CD14-positive monocyte (primary cell): ENCODE measurements at regions not wholly inside any gene's neighbourhood (a gene's known extent, or its start where the extent isn't known, plus 50 kb on each side); places are given as distances from the start of the nearest gene placed in this dataset.

Source experiments
- DNase-seq, 3 donors: peaks; one replicate each; pipeline ENCODE4 v3.0.0-alpha.2; 2011 to 2022
- H2AFZ ChIP-seq: 2 replicates; pipeline ENCODE4 v1.6.0; 2012; ENCODE audit warnings: mild to moderate bottlenecking, low read depth, low read length, inconsistent platforms; ENCODE audit not compliant: insufficient read depth, poor library complexity, severe bottlenecking
- H3K27ac ChIP-seq, 2 donors: 1 replicate in 1 of 2; 2 replicates in 1 of 2; pipeline ENCODE4 v1.5.1; 2012 to 2013; ENCODE audit warnings: low read length in 2 of 2, control low read depth in 1 of 2, inconsistent platforms in 1 of 2, low read depth in 1 of 2, mild to moderate bottlenecking in 1 of 2
- H3K27me3 ChIP-seq, 2 donors: one replicate each; pipeline versions ENCODE4 v1.6.0 to v1.6.1; 2011 to 2013; ENCODE audit warnings: low read length in 2 of 2; ENCODE audit not compliant: control insufficient read depth in 2 of 2, insufficient read depth in 2 of 2
- H3K36me3 ChIP-seq, 2 donors: replicated peaks in 1 of 2; 1 replicate in 1 of 2; 2 replicates in 1 of 2; pipeline versions ENCODE4 v1.5.1 to v1.6.1; 2012 to 2013; ENCODE audit warnings: low read length in 2 of 2, control low read depth in 1 of 2, inconsistent platforms in 1 of 2, mild to moderate bottlenecking in 1 of 2; ENCODE audit not compliant: insufficient read depth in 2 of 2, control insufficient read depth in 1 of 2
- H3K4me1 ChIP-seq, 2 donors: 1 replicate in 1 of 2; 2 replicates in 1 of 2; pipeline versions ENCODE4 v1.5.1 to v1.6.1; 2012 to 2013; ENCODE audit warnings: low read length in 2 of 2, control low read depth in 1 of 2, inconsistent platforms in 1 of 2, mild to moderate bottlenecking in 1 of 2, moderate library complexity in 1 of 2; ENCODE audit not compliant: insufficient read depth in 2 of 2, control insufficient read depth in 1 of 2
- H3K4me2 ChIP-seq: replicated peaks from 2 replicates; pipeline ENCODE3; 2012; ENCODE audit warnings: low read length, moderate library complexity, mild to moderate bottlenecking; ENCODE audit not compliant: poor library complexity, severe bottlenecking; ENCODE audit errors: extremely low read depth
- H3K4me3 ChIP-seq, 3 experiments: fragments of 200-600 bp in 1 of 3; sonication (generic) in 1 of 3; replicated peaks in 1 of 3; 1 replicate in 2 of 3; 2 replicates in 1 of 3; pipeline ENCODE4 v1.5.1; 2011 to 2013; ENCODE audit warnings: low read length in 3 of 3, mild to moderate bottlenecking in 3 of 3, control low read depth in 2 of 3, low read depth in 2 of 3, inconsistent platforms in 1 of 3, moderate library complexity in 1 of 3
- H3K79me2 ChIP-seq: 2 replicates; pipeline ENCODE4 v1.6.0; 2012; ENCODE audit warnings: mild to moderate bottlenecking, control low read depth, inconsistent platforms, low read length, moderate library complexity; ENCODE audit not compliant: insufficient read depth
- H3K9ac ChIP-seq: 2 replicates; pipeline ENCODE4 v1.6.0; 2017; ENCODE audit warnings: low read length, mild to moderate bottlenecking; ENCODE audit not compliant: insufficient read depth, poor library complexity, severe bottlenecking
- H3K9me3 ChIP-seq, 2 donors: replicated peaks in 1 of 2; 1 replicate in 1 of 2; 2 replicates in 1 of 2; pipeline versions ENCODE4 v1.5.1 to v1.6.1; 2012 to 2013; ENCODE audit warnings: low read length in 2 of 2, control low read depth in 1 of 2; ENCODE audit not compliant: control insufficient read depth in 1 of 2, insufficient read depth in 1 of 2
- H4K20me1 ChIP-seq: 2 replicates; pipeline ENCODE4 v1.6.0; 2012; ENCODE audit warnings: mild to moderate bottlenecking, low read length, control low read depth, moderate library complexity; ENCODE audit not compliant: insufficient read depth
- H3K27ac Mint-ChIP-seq, 7 donors: one replicate each; pipeline ENCODE4 v1.8.0; 2020; ENCODE audit warnings: mild to moderate bottlenecking in 7 of 7, mixed read lengths in 7 of 7, moderate library complexity in 6 of 7, inconsistent platforms in 2 of 7
- H3K27me3 Mint-ChIP-seq, 3 donors: one replicate each; pipeline ENCODE4 v1.8.0; 2021 to 2022; ENCODE audit warnings: low read depth in 3 of 3, mild to moderate bottlenecking in 3 of 3, mixed read lengths in 3 of 3, moderate library complexity in 3 of 3, inconsistent platforms in 1 of 3
- H3K36me3 Mint-ChIP-seq, 2 donors: one replicate each; pipeline ENCODE4 v1.8.0; 2020; ENCODE audit warnings: mixed read lengths in 2 of 2, inconsistent platforms in 1 of 2, mild to moderate bottlenecking in 1 of 2
- H3K4me1 Mint-ChIP-seq: one replicate; pipeline ENCODE4 v1.8.0; 2020; ENCODE audit warnings: mild to moderate bottlenecking, mixed read lengths
- H3K4me3 Mint-ChIP-seq, 2 donors: one replicate each; pipeline ENCODE4 v1.8.0; 2020; ENCODE audit warnings: mild to moderate bottlenecking in 2 of 2, mixed read lengths in 2 of 2, moderate library complexity in 1 of 2
- H3K9me3 Mint-ChIP-seq, 7 donors: one replicate each; pipeline ENCODE4 v1.8.0; 2020 to 2022; ENCODE audit warnings: mixed read lengths in 7 of 7, mild to moderate bottlenecking in 6 of 7, moderate library complexity in 6 of 7, inconsistent platforms in 2 of 7
- WGBS: methylation state at CpG from one replicate; pipeline ENCODE4 v1.1.5; 2013; ENCODE audit warnings: missing lambda C conversion rate; ENCODE audit not compliant: insufficient coverage; 5-methylcytosine and 5-hydroxymethylcytosine counted together
- intact Hi-C, 2 donors: fragments of 100-400 bp; cut with micrococcal nuclease; formaldehyde crosslinking; loops; one replicate each; pipeline versions ENCODE4 v1.15.0 to v1.15.1; 2023
- TF ChIP-seq, protein P1 (sequence below): fragments of 200-600 bp; IDR thresholded peaks from one replicate; pipeline ENCODE4 v1.8.0; 2022; ENCODE audit warnings: antibody characterized with exemption, mild to moderate bottlenecking

GRCh38 chr5:57594436-57594835 lies 111.8 kb upstream of the ACTBL2 start:
- no peak overlapping the region for H3K4me2 ChIP-seq
- Mint-ChIP-seq H3K27ac (no peak overlapping the region), H3K9me3 (peaks cover 0 to 3% (median 0%) of the 10 kb centered on the region in 7 donors), H3K4me1 (no peaks in the 10 kb centered on the region), H3K27me3 (peaks cover 0 to 1% (median 0%) of the 10 kb centered on the region in 3 donors), H3K4me3 (no peak overlapping the region), H3K36me3 (no peaks in the 10 kb centered on the region)
- intact Hi-C loops, result no loop called here
- TF ChIP-seq, protein P1, sequence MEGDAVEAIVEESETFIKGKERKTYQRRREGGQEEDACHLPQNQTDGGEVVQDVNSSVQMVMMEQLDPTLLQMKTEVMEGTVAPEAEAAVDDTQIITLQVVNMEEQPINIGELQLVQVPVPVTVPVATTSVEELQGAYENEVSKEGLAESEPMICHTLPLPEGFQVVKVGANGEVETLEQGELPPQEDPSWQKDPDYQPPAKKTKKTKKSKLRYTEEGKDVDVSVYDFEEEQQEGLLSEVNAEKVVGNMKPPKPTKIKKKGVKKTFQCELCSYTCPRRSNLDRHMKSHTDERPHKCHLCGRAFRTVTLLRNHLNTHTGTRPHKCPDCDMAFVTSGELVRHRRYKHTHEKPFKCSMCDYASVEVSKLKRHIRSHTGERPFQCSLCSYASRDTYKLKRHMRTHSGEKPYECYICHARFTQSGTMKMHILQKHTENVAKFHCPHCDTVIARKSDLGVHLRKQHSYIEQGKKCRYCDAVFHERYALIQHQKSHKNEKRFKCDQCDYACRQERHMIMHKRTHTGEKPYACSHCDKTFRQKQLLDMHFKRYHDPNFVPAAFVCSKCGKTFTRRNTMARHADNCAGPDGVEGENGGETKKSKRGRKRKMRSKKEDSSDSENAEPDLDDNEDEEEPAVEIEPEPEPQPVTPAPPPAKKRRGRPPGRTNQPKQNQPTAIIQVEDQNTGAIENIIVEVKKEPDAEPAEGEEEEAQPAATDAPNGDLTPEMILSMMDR, result no peak
- no peak overlapping the region for H2AFZ ChIP-seq
- H3K9ac ChIP-seq, result no peak overlapping the region
- H3K4me3 ChIP-seq, result no peak overlapping the region
- H3K27ac ChIP-seq, result no peak overlapping the region
- no peaks in the 10 kb centered on the region for H4K20me1 ChIP-seq
- H3K27me3 ChIP-seq, result no peaks in the 10 kb centered on the region
- no CpG with 5 or more reads among the region's 6 CpGs for WGBS
- no peaks in the 10 kb centered on the region for H3K79me2 ChIP-seq
- no peaks in the 10 kb centered on the region for H3K9me3 ChIP-seq
- no peaks in the 10 kb centered on the region for H3K4me1 ChIP-seq
- H3K36me3 ChIP-seq, result no peaks in the 10 kb centered on the region
- DNase-seq, result no peak

DNA sequence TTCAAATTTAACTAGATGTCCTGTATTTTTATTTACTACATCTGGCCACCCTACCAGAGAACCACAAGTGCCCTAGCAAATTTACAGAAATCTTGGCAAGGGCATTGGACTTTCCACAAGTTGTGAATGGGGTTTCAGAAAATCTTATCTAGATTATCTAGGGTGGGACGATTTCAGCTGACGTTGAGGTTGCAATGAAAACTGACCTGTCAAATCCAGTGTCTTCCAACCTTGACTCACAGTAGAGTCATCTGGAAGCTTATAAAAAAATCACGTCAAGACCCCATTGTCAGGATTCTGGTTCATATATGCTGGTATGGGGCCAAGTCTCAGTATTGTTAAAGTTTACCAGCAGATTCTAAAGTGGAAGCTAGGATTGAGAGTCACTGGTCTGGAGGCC lies 109.6 kb upstream of the ACTBL2 start:
- WGBS, result no CpG with 5 or more reads among the region's 3 CpGs
- intact Hi-C loops, result no loop called here
- Mint-ChIP-seq H3K27me3 (no peaks in the 10 kb centered on the region), H3K4me1 (no peaks in the 10 kb centered on the region), H3K4me3 (no peak overlapping the region), H3K36me3 (no peaks in the 10 kb centered on the region), H3K27ac (no peak overlapping the region), H3K9me3 (peaks cover 0 to 9% (median 2%) of the 10 kb centered on the region in 7 donors)
- Histone ChIP-seq H3K9ac (no peak overlapping the region), H2AFZ (no peak overlapping the region), H3K79me2 (no peaks in the 10 kb centered on the region), H3K4me3 (no peak overlapping the region), H3K27ac (no peak overlapping the region), H3K27me3 (no peaks in the 10 kb centered on the region), H3K4me1 (no peaks in the 10 kb centered on the region), H4K20me1 (no peaks in the 10 kb centered on the region), H3K9me3 (no peaks in the 10 kb centered on the region), H3K36me3 (no peaks in the 10 kb centered on the region), H3K4me2 (no peak overlapping the region)
- TF ChIP-seq, protein P1, result no peak
- DNase-seq, result no peak
